H1 (cell line): ENCODE measurements at regions not wholly inside any gene's neighbourhood (a gene's known extent, or its start where the extent isn't known, plus 50 kb on each side); places are given as distances from the start of the nearest gene placed in this dataset.
A peak's percentile ranks its signal among the peaks of the same experiment; 100 is the strongest.
"Not testable (repeated sequence)": the region's sequence is repeated elsewhere in the genome, so short reads cannot be mapped to it uniquely, and the experiment has no call there.

ENCODE experiments used
- CTCF ChIA-PET: fragments of 300-600 bp; sonication (Branson Sonifier 250); formaldehyde crosslinking; loops from one replicate; lab custom pipeline; 2021; ENCODE audit not compliant: partially characterized antibody; lab: Charles Lee
- POLR2A ChIA-PET: fragments of 300-600 bp; sonication (Branson Sonifier 250); formaldehyde crosslinking; loops from one replicate; lab custom pipeline; 2021; ENCODE audit warnings: inconsistent platforms; ENCODE audit not compliant: partially characterized antibody; lab: Charles Lee
- DNase-seq, 2 experiments: peaks; one replicate each; pipeline versions ENCODE4 v3.0.0 to v3.0.0-alpha.2; 2010 to 2022; ENCODE audit warnings: low spot score in 2 of 2, low read depth in 1 of 2, mixed read lengths in 1 of 2
- FAIRE-seq: peaks from 2 replicates; lab custom pipeline; 2011; peaks lifted over from hg19 to GRCh38; lab: Jason Lieb, UNC
- H2AFZ ChIP-seq: 2 replicates; pipeline ENCODE4 v1.8.1; 2012; ENCODE audit warnings: low read length, inconsistent platforms
- H2AK5ac ChIP-seq: 2 replicates; pipeline ENCODE4 v1.6.1; 2013; ENCODE audit warnings: low read depth, low read length
- H2BK120ac ChIP-seq: replicated peaks from 2 replicates; pipeline ENCODE3; 2013; ENCODE audit warnings: low read depth, low read length, inconsistent platforms
- H2BK12ac ChIP-seq: 2 replicates; pipeline ENCODE4 v1.6.1; 2013; ENCODE audit warnings: low read depth, low read length
- H2BK15ac ChIP-seq: 2 replicates; pipeline ENCODE4 v1.6.1; 2013; ENCODE audit warnings: low read length
- H2BK20ac ChIP-seq: 2 replicates; pipeline ENCODE4 v1.6.1; 2013; ENCODE audit warnings: low read length
- H2BK5ac ChIP-seq: 2 replicates; pipeline ENCODE4 v1.6.1; 2013; ENCODE audit warnings: low read depth, low read length
- H3K14ac ChIP-seq: 2 replicates; pipeline ENCODE4 v1.6.1; 2013; ENCODE audit warnings: inconsistent platforms; ENCODE audit not compliant: insufficient read length
- H3K18ac ChIP-seq: 2 replicates; pipeline ENCODE4 v1.6.1; 2013; ENCODE audit warnings: low read length; ENCODE audit errors: extremely low read depth
- H3K23ac ChIP-seq: 2 replicates; pipeline ENCODE4 v1.6.1; 2013; ENCODE audit warnings: inconsistent platforms; ENCODE audit not compliant: insufficient read length
- H3K23me2 ChIP-seq: 2 replicates; pipeline ENCODE4 v1.6.1; 2013; ENCODE audit warnings: low read depth, low read length
- H3K27ac ChIP-seq: 2 replicates; pipeline ENCODE4 v1.6.1; 2011; ENCODE audit warnings: low read depth, low read length, inconsistent platforms
- H3K27me3 ChIP-seq, 4 experiments: replicated peaks in 1 of 4; 1 replicate in 1 of 4; 2 replicates in 3 of 4; pipeline versions ENCODE4 v1.6.1 to v1.8.1; 2011 to 2013; ENCODE audit warnings: low read length in 3 of 4, mild to moderate bottlenecking in 3 of 4, inconsistent platforms in 2 of 4, mixed read lengths in 2 of 4, moderate library complexity in 1 of 4; ENCODE audit not compliant: control insufficient read depth in 3 of 4, insufficient read depth in 3 of 4; ENCODE audit errors: extremely low read depth in 1 of 4
- H3K36me3 ChIP-seq, 4 experiments: 2 replicates each; pipeline versions ENCODE4 v1.6.1 to v1.8.1; 2011 to 2013; ENCODE audit warnings: mild to moderate bottlenecking in 4 of 4, low read length in 3 of 4, moderate library complexity in 2 of 4, control low read depth in 1 of 4, inconsistent platforms in 1 of 4; ENCODE audit not compliant: insufficient read depth in 4 of 4, control insufficient read depth in 2 of 4
- H3K4ac ChIP-seq: replicated peaks from 2 replicates; pipeline ENCODE3; 2013; ENCODE audit warnings: low read length, low read depth, mixed read lengths, inconsistent platforms; ENCODE audit not compliant: insufficient read length
- H3K4me1 ChIP-seq, 4 experiments: replicated peaks in 1 of 4; 1 replicate in 1 of 4; 2 replicates in 3 of 4; pipeline versions ENCODE4 v1.6.1 to v1.8.1; 2011 to 2013; ENCODE audit warnings: low read length in 3 of 4, inconsistent platforms in 2 of 4, mixed read lengths in 1 of 4; ENCODE audit not compliant: insufficient read depth in 4 of 4, control insufficient read depth in 3 of 4
- H3K4me2 ChIP-seq, 2 experiments: 2 replicates each; pipeline versions ENCODE4 v1.6.1 to v1.8.1; 2011 to 2013; ENCODE audit warnings: low read depth in 2 of 2, low read length in 2 of 2, control low read depth in 1 of 2, inconsistent platforms in 1 of 2, mild to moderate bottlenecking in 1 of 2; ENCODE audit not compliant: insufficient read depth in 1 of 2
- H3K4me3 ChIP-seq, 4 experiments: fragments of 200-600, 300-600 bp in 1 of 4; sonication (generic), shearing (Covaris generic), sonication (Bioruptor Twin) in 1 of 4; 2 replicates each; pipeline versions ENCODE4 v1.5.1 to v1.8.1; 2011 to 2016; ENCODE audit warnings: low read length in 4 of 4, low read depth in 3 of 4, control low read depth in 2 of 4, inconsistent platforms in 2 of 4, mild to moderate bottlenecking in 2 of 4, mixed read lengths in 1 of 4, moderate library complexity in 1 of 4; ENCODE audit not compliant: insufficient read depth in 2 of 4; ENCODE audit errors: extremely low read depth in 1 of 4
- H3K56ac ChIP-seq: replicated peaks from 2 replicates; pipeline ENCODE3; 2013; ENCODE audit warnings: low read depth, mild to moderate bottlenecking, mixed read lengths, low read length, inconsistent platforms; ENCODE audit not compliant: insufficient read length
- H3K79me1 ChIP-seq: 2 replicates; pipeline ENCODE4 v1.6.1; 2013; ENCODE audit warnings: low read depth, low read length, control low read depth
- H3K79me2 ChIP-seq, 2 experiments: 2 replicates each; pipeline versions ENCODE4 v1.6.1 to v1.8.1; 2012 to 2013; ENCODE audit warnings: low read length in 2 of 2, mild to moderate bottlenecking in 2 of 2, inconsistent platforms in 1 of 2; ENCODE audit not compliant: insufficient read depth in 2 of 2, control insufficient read depth in 1 of 2
- H3K9ac ChIP-seq, 4 experiments: replicated peaks in 1 of 4; 1 replicate in 1 of 4; 2 replicates in 3 of 4; pipeline versions ENCODE4 v1.6.1 to v1.8.1; 2011 to 2013; ENCODE audit warnings: low read depth in 3 of 4, low read length in 3 of 4, control low read depth in 2 of 4, mild to moderate bottlenecking in 2 of 4, moderate library complexity in 2 of 4, inconsistent platforms in 1 of 4; ENCODE audit errors: extremely low read depth in 1 of 4
- H3K9me3 ChIP-seq, 2 experiments: 2 replicates each; pipeline versions ENCODE4 v1.6.1 to v1.8.1; 2012 to 2013; ENCODE audit warnings: mild to moderate bottlenecking in 2 of 2, moderate library complexity in 2 of 2, control low read depth in 1 of 2, inconsistent platforms in 1 of 2, low read depth in 1 of 2, low read length in 1 of 2, mixed read lengths in 1 of 2; ENCODE audit not compliant: insufficient read depth in 2 of 2
- H4K20me1 ChIP-seq, 2 experiments: replicated peaks in 1 of 2; 2 replicates each; pipeline versions ENCODE3 to v1.8.1; 2011 to 2013; ENCODE audit warnings: inconsistent platforms in 2 of 2, low read length in 2 of 2, mild to moderate bottlenecking in 1 of 2; ENCODE audit not compliant: insufficient read depth in 2 of 2, control insufficient read depth in 1 of 2
- H4K5ac ChIP-seq: 2 replicates; pipeline ENCODE4 v1.6.1; 2013; ENCODE audit warnings: low read length, low read depth, mixed read lengths, inconsistent platforms; ENCODE audit not compliant: insufficient read length
- H4K8ac ChIP-seq: 2 replicates; pipeline ENCODE4 v1.8.0; 2013; ENCODE audit warnings: mild to moderate bottlenecking, moderate library complexity, low read length, inconsistent platforms; ENCODE audit not compliant: insufficient read depth; ENCODE audit errors: extremely low read depth
- H4K91ac ChIP-seq: replicated peaks from 2 replicates; pipeline ENCODE3; 2013; ENCODE audit warnings: low read length, mixed read lengths, inconsistent platforms; ENCODE audit not compliant: insufficient read length
- WGBS, 2 experiments: shearing (Covaris generic) in 1 of 2; methylation state at CpG; one replicate each; pipeline versions ENCODE4 v1.1.6 to v1.1.7; 2013 to 2015; ENCODE audit warnings: low lambda C conversion rate in 2 of 2, mixed read lengths in 2 of 2, inconsistent platforms in 1 of 2, low coverage in 1 of 2, missing lambda C conversion rate in 1 of 2; ENCODE audit not compliant: insufficient replicate concordance in 2 of 2, insufficient coverage in 1 of 2, insufficient read length in 1 of 2; ENCODE audit errors: extremely low coverage in 1 of 2, missing lambda C conversion rate in 1 of 2; 5-methylcytosine and 5-hydroxymethylcytosine counted together

GRCh38 chr2:183849826-183850225 is 725.6 kb downstream of the NUP35 start:
- not testable (repeated sequence) for H2BK15ac ChIP-seq, DNase-seq, H3K9me3 ChIP-seq, H3K4me3 ChIP-seq, H3K4me1 ChIP-seq, H3K14ac ChIP-seq, H4K8ac ChIP-seq, H2BK12ac ChIP-seq, H3K27ac ChIP-seq, H3K4ac ChIP-seq, FAIRE-seq, H4K5ac ChIP-seq, H3K9ac ChIP-seq, H3K56ac ChIP-seq, H3K23ac ChIP-seq, H3K18ac ChIP-seq, H2AK5ac ChIP-seq, H2AFZ ChIP-seq, H4K20me1 ChIP-seq, H4K91ac ChIP-seq, H2BK20ac ChIP-seq, H2BK120ac ChIP-seq, H3K36me3 ChIP-seq, H3K23me2 ChIP-seq, H3K27me3 ChIP-seq, H3K79me1 ChIP-seq, H3K79me2 ChIP-seq, H2BK5ac ChIP-seq
- ChIA-PET POLR2A (interaction anchor here (0.8 kb wide), 1 partner anchor 9 kb away, joined by 4 read pairs; no protein-coding TSS in a partner anchor), CTCF (interaction anchor here (0.6 to 0.7 kb wide), 2 partner anchors 241 to 1023 kb away, joined by 3 read pairs; no protein-coding TSS in a partner anchor)
- 76% methylated on average over 7 of the region's 11 CpGs; no CpG with 5 or more reads in 1 of the 2 experiments for WGBS, 2 experiments
- peak overlapping the region; percentile 4 to 33; a peak in 2 of 4 replicates for H3K4me2 ChIP-seq
